HFFc6 (cell line): ENCODE measurements at regions not wholly inside any gene's neighbourhood (a gene's known extent, or its start where the extent isn't known, plus 50 kb on each side); places are given as distances from the start of the nearest gene placed in this dataset.
"Not testable (repeated sequence)": the region's sequence is repeated elsewhere in the genome, so short reads cannot be mapped to it uniquely, and the experiment has no call there.

Source experiments
- DNase-seq: peaks from one replicate; pipeline ENCODE4 v3.0.0-alpha.2; 2018
- H3K27ac Mint-ChIP-seq: 2 replicates; pipeline ENCODE4 v1.8.0; 2020; ENCODE audit warnings: mild to moderate bottlenecking, mixed read lengths
- H3K27me3 Mint-ChIP-seq: 2 replicates; pipeline ENCODE4 v1.8.0; 2021; ENCODE audit warnings: mild to moderate bottlenecking, moderate library complexity, mixed read lengths; ENCODE audit not compliant: insufficient read depth
- H3K36me3 Mint-ChIP-seq: 2 replicates; pipeline ENCODE4 v1.8.0; 2021; ENCODE audit warnings: low read depth, mixed read lengths
- H3K4me1 Mint-ChIP-seq: 2 replicates; pipeline ENCODE4 v1.8.0; 2020; ENCODE audit warnings: low read depth, mixed read lengths
- H3K4me3 Mint-ChIP-seq: 2 replicates; pipeline ENCODE4 v1.8.0; 2020; ENCODE audit warnings: mild to moderate bottlenecking, moderate library complexity, mixed read lengths
- H3K9me3 Mint-ChIP-seq: 2 replicates; pipeline ENCODE4 v1.8.0; 2020; ENCODE audit warnings: mild to moderate bottlenecking, mixed read lengths
- CTCF ChIP-seq: fragments of 200-600 bp; sonication (generic); IDR thresholded peaks from 2 replicates; pipeline ENCODE4 v1.5.0; 2021; ENCODE audit warnings: antibody characterized with exemption, mild to moderate bottlenecking

- Mint-ChIP-seq H3K9me3 (no peaks in the 10 kb centered on the region), H3K4me1 (peaks cover 54% of the 10 kb centered on the region), H3K4me3 (no peak overlapping the region), H3K36me3 (no peaks in the 10 kb centered on the region), H3K27me3 (no peaks in the 10 kb centered on the region), H3K27ac (no peak overlapping the region)
- no peak for TF ChIP-seq CTCF
- no peak for DNase-seq
Observed at GRCh38 chr3:98692787-98693473, 70.2 kb upstream of the ST3GAL6 start.

DNA sequence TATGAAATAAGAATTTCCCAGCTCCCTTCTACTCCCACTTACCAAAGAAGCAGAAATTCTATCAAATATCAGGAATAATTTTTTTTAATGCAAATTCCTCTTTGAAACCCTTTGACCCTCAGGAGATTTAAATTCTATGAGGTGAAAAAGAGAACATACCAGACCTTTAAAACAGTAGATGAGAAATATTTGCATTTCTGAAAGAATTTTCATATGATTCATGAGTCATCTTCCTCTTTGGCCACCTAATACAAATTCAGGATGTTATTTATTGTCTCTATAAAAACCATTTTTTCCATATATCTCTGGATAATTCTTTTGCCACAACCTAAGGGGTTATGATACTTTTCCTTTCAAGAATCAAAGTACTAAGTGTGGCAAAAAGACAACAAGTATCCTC, 67.3 kb upstream of the ST3GAL6 start:
- no peak for TF ChIP-seq CTCF
- peak overlapping the region; percentile 77 for H3K27ac Mint-ChIP-seq
- peak overlapping the region; percentile 52 for H3K4me3 Mint-ChIP-seq
- H3K4me1 Mint-ChIP-seq: peaks cover 65% of the 10 kb centered on the region
- H3K9me3 Mint-ChIP-seq: no peaks in the 10 kb centered on the region
- peak; percentile 16 for DNase-seq
- no peaks in the 10 kb centered on the region for H3K36me3 Mint-ChIP-seq
- no peaks in the 10 kb centered on the region for H3K27me3 Mint-ChIP-seq

- not testable (repeated sequence) for H3K36me3 Mint-ChIP-seq, H3K27me3 Mint-ChIP-seq, H3K9me3 Mint-ChIP-seq
- peak; percentile 16 for DNase-seq
- Mint-ChIP-seq H3K4me3 (peak overlapping the region; percentile 52), H3K4me1 (peaks cover 66% of the 10 kb centered on the region), H3K27ac (peak overlapping the region; percentile 77)
Observed at GRCh38 chr3:98696296-98696695, 66.8 kb upstream of the ST3GAL6 start.

GRCh38 chr3:98697225-98697624, 65.9 kb upstream of the ST3GAL6 start:
- DNase-seq: no peak
- no peaks in the 10 kb centered on the region for H3K27me3 Mint-ChIP-seq
- peaks cover 71% of the 10 kb centered on the region for H3K4me1 Mint-ChIP-seq
- TF ChIP-seq CTCF: no peak
- H3K4me3 Mint-ChIP-seq: no peak overlapping the region
- H3K9me3 Mint-ChIP-seq: no peaks in the 10 kb centered on the region
- no peaks in the 10 kb centered on the region for H3K36me3 Mint-ChIP-seq
- no peak overlapping the region for H3K27ac Mint-ChIP-seq

- TF ChIP-seq CTCF: no peak
- Mint-ChIP-seq H3K4me1 (peaks cover 64% of the 10 kb centered on the region), H3K4me3 (no peak overlapping the region), H3K27ac (no peak overlapping the region), H3K27me3 (no peaks in the 10 kb centered on the region), H3K9me3 (no peaks in the 10 kb centered on the region), H3K36me3 (no peaks in the 10 kb centered on the region)
- DNase-seq: peak; percentile 54
Observed at GRCh38 chr3:98699132-98699531, 64.0 kb upstream of the ST3GAL6 start.

DNA sequence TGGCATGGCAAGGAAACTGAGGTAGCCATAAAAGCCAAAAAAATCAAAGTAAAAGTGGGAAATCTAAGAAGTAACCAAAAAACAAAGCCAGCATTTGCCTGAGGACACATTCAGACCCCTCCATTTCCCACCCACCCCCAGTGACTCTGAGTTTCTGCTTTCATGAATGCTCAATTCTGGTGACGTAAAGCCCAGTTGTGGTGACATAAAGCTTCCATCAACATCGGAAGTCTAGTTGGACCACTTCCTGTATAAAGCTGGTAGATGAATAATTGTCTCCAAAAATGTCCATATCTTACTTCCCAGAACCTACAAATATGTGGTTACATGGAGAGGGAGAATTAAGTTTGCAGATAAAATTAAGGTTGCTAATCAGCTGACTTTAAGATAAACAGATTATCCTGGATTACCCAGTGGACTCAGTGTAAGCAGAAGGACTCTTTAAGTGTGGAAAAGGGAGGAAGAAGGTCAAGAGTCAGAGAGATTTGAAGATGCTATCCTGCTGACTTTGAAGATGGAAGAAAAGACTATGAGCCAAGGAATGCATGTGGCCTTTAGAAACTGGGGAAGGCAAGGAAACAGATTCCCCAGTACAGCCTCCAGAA, 62.0 kb upstream of the ST3GAL6 start:
- Mint-ChIP-seq H3K27ac (peak overlapping the region; percentile 18; the same call in 1 of the 2 replicates), H3K36me3 (no peaks in the 10 kb centered on the region), H3K9me3 (no peaks in the 10 kb centered on the region), H3K27me3 (0 out of 2 replicates have a peak, but pooled peaks cover 2% of the 10 kb centered on the region), H3K4me3 (no peak overlapping the region), H3K4me1 (peaks cover 64% of the 10 kb centered on the region)
- DNase-seq: no peak
- TF ChIP-seq CTCF: no peak
